Activated CD8-positive, alpha-beta memory T cell treated with anti-CD3 and anti-CD28 coated beads for 36 hours (primary cell): ENCODE measurements at regions not wholly inside any gene's neighbourhood (a gene's known extent, or its start where the extent isn't known, plus 50 kb on each side); places are given as distances from the start of the nearest gene placed in this dataset.
"Not testable (repeated sequence)": the region's sequence is repeated elsewhere in the genome, so short reads cannot be mapped to it uniquely, and the experiment has no call there.

ENCODE experiments used
- CTCF ChIA-PET: fragments of 350-600 bp; sonication (Branson Sonifier 250); formaldehyde crosslinking; loops from one replicate; lab custom pipeline; 2021; ENCODE audit warnings: antibody characterized with exemption; lab: Charles Lee
- POLR2A ChIA-PET: fragments of 350-600 bp; sonication (Branson Sonifier 250); formaldehyde crosslinking; loops from one replicate; lab custom pipeline; 2021; ENCODE audit warnings: antibody characterized with exemption; lab: Charles Lee

GRCh38 chr22:22822553-22822952, 65.1 kb upstream of the IGLL5 start:
- CTCF ChIA-PET, result interaction anchor here (0.6 to 2.0 kb wide), 2 partner anchors 12 to 20 kb away, joined by 6 to 9 read pairs; no protein-coding TSS in a partner anchor
- POLR2A ChIA-PET, result not testable (repeated sequence)

- CTCF ChIA-PET, result interaction anchor here (0.6 to 2.0 kb wide), 2 partner anchors 13 to 20 kb away, joined by 6 to 9 read pairs; no protein-coding TSS in a partner anchor
- POLR2A ChIA-PET, result no interaction called here
Measured at GRCh38 chr22:22823131-22823810, 64.3 kb upstream of the IGLL5 start.

GRCh38 chr22:22824340-22825212, 63.0 kb upstream of the IGLL5 start:
- ChIA-PET CTCF (interaction anchor here (2.0 kb wide), 1 partner anchor 14 kb away, joined by 9 read pairs; no protein-coding TSS in a partner anchor), POLR2A (no interaction called here)

- CTCF ChIA-PET, result no interaction called here
- POLR2A ChIA-PET, result no interaction called here
Measured at GRCh38 chr22:22825213-22825593, 62.4 kb upstream of the IGLL5 start.

- ChIA-PET POLR2A (no interaction called here), CTCF (interaction anchor here (1.3 kb wide), 1 partner anchor 17 kb away, joined by 5 read pairs; no protein-coding TSS in a partner anchor)
Measured at GRCh38 chr22:22827187-22827939, 60.3 kb upstream of the IGLL5 start.

- POLR2A ChIA-PET, result no interaction called here
- CTCF ChIA-PET, result interaction anchor here (1.0 to 1.2 kb wide), 3 partner anchors 18 to 54 kb away, joined by 3 to 7 read pairs (median 4); no protein-coding TSS in a partner anchor
Measured at GRCh38 chr22:22830193-22830592, 57.4 kb upstream of the IGLL5 start.

- CTCF ChIA-PET, result interaction anchor here (0.7 to 2.2 kb wide), 6 partner anchors 17 to 121 kb away, joined by 4 to 6 read pairs (median 4); no protein-coding TSS in a partner anchor
Measured at GRCh38 chr22:22830957-22831688, 56.5 kb upstream of the IGLL5 start.

GRCh38 chr22:22833059-22833458, 54.6 kb upstream of the IGLL5 start:
- ChIA-PET POLR2A (no interaction called here), CTCF (interaction anchor here (2.2 kb wide), 1 partner anchor 23 kb away, joined by 6 read pairs; no protein-coding TSS in a partner anchor)

More at GRCh38 chr22:22830957-22831688, 56.5 kb upstream of the IGLL5 start:
- POLR2A ChIA-PET, result no interaction called here

GRCh38 chr22:22833488-22833887, 54.1 kb upstream of the IGLL5 start:
- POLR2A ChIA-PET, result no interaction called here

GRCh38 chr22:22834204-22834603, 53.4 kb upstream of the IGLL5 start:
- ChIA-PET POLR2A (no interaction called here), CTCF (interaction anchor here (0.6 to 1.1 kb wide), 2 partner anchors 50 to 463 kb away, joined by 3 to 4 read pairs; no protein-coding TSS in a partner anchor)

More at GRCh38 chr22:22833488-22833887, 54.1 kb upstream of the IGLL5 start:
- CTCF ChIA-PET, result no interaction called here

GRCh38 chr22:22834783-22835182, 52.8 kb upstream of the IGLL5 start:
- ChIA-PET POLR2A (no interaction called here), CTCF (interaction anchor here (0.6 to 1.1 kb wide), 2 partner anchors 49 to 462 kb away, joined by 3 to 4 read pairs; no protein-coding TSS in a partner anchor)

- CTCF ChIA-PET, result interaction anchor here (1.1 kb wide), 1 partner anchor 49 kb away, joined by 4 read pairs; no protein-coding TSS in a partner anchor
- POLR2A ChIA-PET, result no interaction called here
Measured at GRCh38 chr22:22835242-22835641, 52.4 kb upstream of the IGLL5 start.

GRCh38 chr22:22835771-22836291, 51.8 kb upstream of the IGLL5 start:
- CTCF ChIA-PET, result interaction anchor here (1.1 to 3.8 kb wide), 2 partner anchors 13 to 26 kb away, joined by 4 to 16 read pairs; no protein-coding TSS in a partner anchor
- POLR2A ChIA-PET, result no interaction called here

GRCh38 chr22:22836635-22837034, 51.0 kb upstream of the IGLL5 start:
- ChIA-PET POLR2A (no interaction called here), CTCF (interaction anchor here (1.1 to 3.8 kb wide), 2 partner anchors 12 to 27 kb away, joined by 4 to 16 read pairs; no protein-coding TSS in a partner anchor)
